Activated CD4-positive, alpha-beta T cell treated with anti-CD3 and anti-CD28 coated beads, Interleukin-2, amount 10 ng/mL, durations not matched to agents 7 days and 5 days (primary cell): ENCODE measurements at regions not wholly inside any gene's neighbourhood (a gene's known extent, or its start where the extent isn't known, plus 50 kb on each side); places are given as distances from the start of the nearest gene placed in this dataset.

Experiments
- CTCF ChIA-PET: fragments of 350-600 bp; sonication (Branson Sonifier 250); formaldehyde crosslinking; loops from one replicate; lab custom pipeline; 2021; ENCODE audit warnings: antibody characterized with exemption; lab: Charles Lee
- POLR2A ChIA-PET: fragments of 350-600 bp; sonication (Branson Sonifier 250); formaldehyde crosslinking; loops from one replicate; lab custom pipeline; 2021; ENCODE audit warnings: antibody characterized with exemption; lab: Charles Lee
- DNase-seq: peaks from one replicate; pipeline ENCODE4 v3.0.0-alpha.2; 2020
- H3K27ac Mint-ChIP-seq: one replicate; pipeline ENCODE4 v1.8.0; 2021; ENCODE audit warnings: mild to moderate bottlenecking, moderate library complexity, mixed read lengths
- H3K27me3 Mint-ChIP-seq: one replicate; pipeline ENCODE4 v1.8.0; 2021; ENCODE audit warnings: mixed read lengths
- H3K36me3 Mint-ChIP-seq: one replicate; pipeline ENCODE4 v1.8.0; 2021; ENCODE audit warnings: low read depth, mixed read lengths
- H3K4me1 Mint-ChIP-seq: one replicate; pipeline ENCODE4 v1.8.0; 2021; ENCODE audit warnings: mixed read lengths
- H3K4me3 Mint-ChIP-seq: one replicate; pipeline ENCODE4 v1.8.0; 2021; ENCODE audit warnings: mild to moderate bottlenecking, moderate library complexity, mixed read lengths
- H3K9me3 Mint-ChIP-seq: one replicate; pipeline ENCODE4 v1.8.0; 2021; ENCODE audit warnings: mixed read lengths

- H3K4me3 Mint-ChIP-seq, result peak overlapping the region; percentile 69
- H3K4me1 Mint-ChIP-seq, result peaks cover 33% of the 10 kb centered on the region
- H3K27ac Mint-ChIP-seq, result peak overlapping the region; percentile 97
- H3K36me3 Mint-ChIP-seq, result peaks cover 4% of the 10 kb centered on the region
- H3K9me3 Mint-ChIP-seq, result peaks cover 6% of the 10 kb centered on the region
- CTCF ChIA-PET, result no interaction called here
- peak; percentile 69 for DNase-seq
- POLR2A ChIA-PET, result no interaction called here
- peaks cover 3% of the 10 kb centered on the region for H3K27me3 Mint-ChIP-seq
Measured at GRCh38 chr2:171210864-171211431, 50.3 kb upstream of the TLK1 start.
